Testis (tissue), 2 donors: ENCODE measurements at regions not wholly inside any gene's neighbourhood (a gene's known extent, or its start where the extent isn't known, plus 50 kb on each side); places are given as distances from the start of the nearest gene placed in this dataset.

Source experiments
- DNase-seq: peaks from one replicate; pipeline ENCODE4 v3.0.0-alpha.2; 2019
- H3K27ac ChIP-seq, 2 donors: fragments of 200-600 bp; sonication (generic); one replicate each; pipeline ENCODE4 v1.5.1; 2019
- H3K27me3 ChIP-seq: fragments of 200-600 bp; sonication (generic); one replicate; pipeline ENCODE4 v1.5.1; 2019
- H3K36me3 ChIP-seq: fragments of 200-600 bp; sonication (generic); one replicate; pipeline ENCODE4 v1.5.1; 2017; ENCODE audit warnings: low read depth; ENCODE audit errors: missing control alignments
- H3K4me1 ChIP-seq: fragments of 200-600 bp; sonication (generic); one replicate; pipeline ENCODE4 v1.5.1; 2019
- H3K4me3 ChIP-seq, 2 donors: fragments of 200-600 bp; sonication (generic); one replicate each; pipeline ENCODE4 v1.5.1; 2017 to 2019
- H3K9me3 ChIP-seq: fragments of 200-600 bp; sonication (generic); one replicate; pipeline ENCODE4 v1.5.1; 2017
- CTCF ChIP-seq, 3 experiments: fragments of 450-650 bp in 2 of 3; fragments of 200-600 bp in 1 of 3; sonication (generic) in 1 of 3; IDR thresholded peaks; one replicate each; pipeline ENCODE4 v1.5.1; 2016 to 2019; ENCODE audit warnings: antibody characterized with exemption in 3 of 3, mild to moderate bottlenecking in 2 of 3, moderate library complexity in 1 of 3
- POLR2A ChIP-seq: fragments of 450-650 bp; IDR thresholded peaks from one replicate; pipeline ENCODE4 v1.6.1; 2017; ENCODE audit warnings: antibody characterized with exemption, mild to moderate bottlenecking, moderate library complexity
- WGBS, 2 donors: methylation state at CpG; one replicate each; pipeline ENCODE4 v1.1.5; 2018; 5-methylcytosine and 5-hydroxymethylcytosine counted together
- intact Hi-C: fragments of 100-400 bp; cut with DNase I; formaldehyde crosslinking; loops from one replicate; pipeline ENCODE4 v1.15.1; 2023; ENCODE audit warnings: low total_unique reads

- DNase-seq: no peak
Observed at GRCh38 chr4:153107246-153107645, 97.0 kb upstream of the TRIM2 start.

GRCh38 chr4:153109296-153109849, 94.9 kb upstream of the TRIM2 start:
- Histone ChIP-seq H3K4me1 (no peaks in the 10 kb centered on the region), H3K27me3 (no peaks in the 10 kb centered on the region), H3K27ac (no peak overlapping the region), H3K9me3 (no peaks in the 10 kb centered on the region), H3K36me3 (no peaks in the 10 kb centered on the region), H3K4me3 (no peak overlapping the region)
- TF ChIP-seq CTCF (IDR thresholded peaks at IDR 0.05): no peak
- TF ChIP-seq POLR2A: no peak
- WGBS, 2 donors: 95 to 98% methylated on average over 3 of the region's 3 CpGs
- intact Hi-C loops: no loop called here
- no peak for DNase-seq

More at GRCh38 chr4:153107246-153107645, 97.0 kb upstream of the TRIM2 start:
- 79 to 83% methylated on average over 6 to 8 of the region's 8 CpGs for WGBS, 2 donors
- intact Hi-C loops: no loop called here
- Histone ChIP-seq H3K4me1 (no peaks in the 10 kb centered on the region), H3K9me3 (no peaks in the 10 kb centered on the region), H3K27ac (no peak overlapping the region), H3K4me3 (no peak overlapping the region), H3K36me3 (no peaks in the 10 kb centered on the region), H3K27me3 (no peaks in the 10 kb centered on the region)
- no peak for TF ChIP-seq CTCF (IDR thresholded peaks at IDR 0.05)

GRCh38 chr4:153110739-153111138, 93.5 kb upstream of the TRIM2 start:
- no peak for DNase-seq

GRCh38 chr4:153111426-153112040, 92.7 kb upstream of the TRIM2 start:
- TF ChIP-seq CTCF (IDR thresholded peaks at IDR 0.05): no peak
- no peak for TF ChIP-seq POLR2A
- 91 to 92% methylated on average over 10 of the region's 10 CpGs for WGBS, 2 donors
- H3K36me3 ChIP-seq: no peaks in the 10 kb centered on the region
- intact Hi-C loops: loop anchor here (10.0 kb wide), 1 partner anchor 257 kb away; no protein-coding TSS in a partner anchor
- DNase-seq: no peak
- H3K27me3 ChIP-seq: no peaks in the 10 kb centered on the region
- no peak overlapping the region for H3K4me3 ChIP-seq
- H3K9me3 ChIP-seq: no peaks in the 10 kb centered on the region
- no peaks in the 10 kb centered on the region for H3K4me1 ChIP-seq
- no peak overlapping the region for H3K27ac ChIP-seq

More at GRCh38 chr4:153110739-153111138, 93.5 kb upstream of the TRIM2 start:
- Histone ChIP-seq H3K9me3 (no peaks in the 10 kb centered on the region), H3K27ac (no peak overlapping the region), H3K36me3 (no peaks in the 10 kb centered on the region), H3K4me1 (no peaks in the 10 kb centered on the region), H3K27me3 (no peaks in the 10 kb centered on the region), H3K4me3 (no peak overlapping the region)
- intact Hi-C loops: loop anchor here (10.0 kb wide), 1 partner anchor 256 kb away; no protein-coding TSS in a partner anchor
- WGBS, 2 donors: 82 to 83% methylated on average over 6 of the region's 6 CpGs
- TF ChIP-seq CTCF (IDR thresholded peaks at IDR 0.05) (no peak), POLR2A (no peak)

- no peaks in the 10 kb centered on the region for H3K27me3 ChIP-seq
- no peak for DNase-seq
- no peak overlapping the region for H3K27ac ChIP-seq
- no peaks in the 10 kb centered on the region for H3K9me3 ChIP-seq
- no peaks in the 10 kb centered on the region for H3K4me1 ChIP-seq
- WGBS, 2 donors: 92 to 93% methylated on average over 10 of the region's 10 CpGs
- no peaks in the 10 kb centered on the region for H3K36me3 ChIP-seq
- intact Hi-C loops: loop anchor here (10.0 kb wide), 1 partner anchor 257 kb away; no protein-coding TSS in a partner anchor
- TF ChIP-seq POLR2A (no peak), CTCF (IDR thresholded peaks at IDR 0.05) (no peak)
- H3K4me3 ChIP-seq: no peak overlapping the region
Observed at GRCh38 chr4:153112041-153112441, 92.2 kb upstream of the TRIM2 start.
